GM12874 (cell line): ENCODE measurements at regions not wholly inside any gene's neighbourhood (a gene's known extent, or its start where the extent isn't known, plus 50 kb on each side); places are given as distances from the start of the nearest gene placed in this dataset.

Experiments used
- CTCF ChIP-seq: IDR thresholded peaks from 2 replicates; pipeline ENCODE4 v1.5.1; 2011; ENCODE audit warnings: low read depth, mild to moderate bottlenecking, control low read depth, low read length, moderate library complexity; ENCODE audit not compliant: insufficient read depth

- no peak for TF ChIP-seq CTCF
Measured at GRCh38 chr2:236499691-236500578, 69.7 kb upstream of the ACKR3 start.

- no peak for TF ChIP-seq CTCF
Measured at GRCh38 chr2:236501026-236501425, 68.6 kb upstream of the ACKR3 start.

- no peak for TF ChIP-seq CTCF
Measured at GRCh38 chr2:236501531-236501930, 68.1 kb upstream of the ACKR3 start.

GRCh38 chr2:236503100-236503499 is 66.5 kb upstream of the ACKR3 start:
- peak; percentile 11; the same call in 1 of the 2 replicates for TF ChIP-seq CTCF

- TF ChIP-seq CTCF: no peak
Measured at GRCh38 chr2:236503583-236503982, 66.0 kb upstream of the ACKR3 start.

GRCh38 chr2:236505041-236505440 is 64.6 kb upstream of the ACKR3 start:
- no peak for TF ChIP-seq CTCF

GRCh38 chr2:236505648-236506047 is 64.0 kb upstream of the ACKR3 start:
- no peak for TF ChIP-seq CTCF
